HCT116 (cell line): ENCODE measurements at regions not wholly inside any gene's neighbourhood (a gene's known extent, or its start where the extent isn't known, plus 50 kb on each side); places are given as distances from the start of the nearest gene placed in this dataset.
A peak's percentile ranks its signal among the peaks of the same experiment; 100 is the strongest.

Source experiments
- ATAC-seq: fragments of 200-7000 bp; cut with Tn5 transposase; 2 replicates; pipeline ENCODE4 v1.9.1; 2020; ENCODE audit warnings: mild to moderate bottlenecking, moderate library complexity
- BruUV-seq: library from RNA; stranded (reverse); fragments of 400-500 nt; replicated peaks from 2 replicates; lab custom pipeline; 2021; lab: Mats Ljungman, UMichigan
- CTCF ChIA-PET: fragments of 300-600 bp; sonication (Branson Sonifier 250); formaldehyde crosslinking; loops from one replicate; lab custom pipeline; 2021; ENCODE audit warnings: antibody characterized with exemption; lab: Charles Lee
- POLR2A ChIA-PET: fragments of 300-600, 350-600 bp; sonication (Branson Sonifier 250); formaldehyde crosslinking; loops from one replicate; lab custom pipeline; 2021; ENCODE audit warnings: antibody characterized with exemption; lab: Charles Lee
- RAD21 ChIA-PET, 2 experiments: fragments of 300-600 bp; sonication (Branson Sonifier 250); formaldehyde crosslinking; loops; one replicate each; lab custom pipeline; 2023; ENCODE audit warnings: low total read pairs in 2 of 2; ENCODE audit not compliant: uncharacterized antibody in 2 of 2, unreplicated experiment in 2 of 2, low non-redundant PET in 1 of 2; lab: Charles Lee
- DNase-seq: peaks from one replicate; pipeline ENCODE4 v3.0.0-alpha.2; 2010; ENCODE audit warnings: low read depth, low spot score
- H2AFZ ChIP-seq: fragments of 200-600 bp; shearing (Covaris generic), sonication (generic); 2 replicates; pipeline ENCODE4 v1.6.1; 2017; ENCODE audit warnings: low read depth, mixed run types, mixed read lengths, antibody characterized with exemption, low read length; ENCODE audit not compliant: poor library complexity, severe bottlenecking
- H3K27ac ChIP-seq: 2 replicates; pipeline ENCODE4 v1.5.1; 2012; ENCODE audit warnings: low read depth, low read length
- H3K27me3 ChIP-seq: fragments of 200-600 bp; sonication (generic); 2 replicates; pipeline ENCODE4 v1.6.1; 2016; ENCODE audit warnings: mixed run types, low read length, mixed read lengths; ENCODE audit not compliant: insufficient read depth
- H3K36me3 ChIP-seq, 2 experiments: fragments of 200-500 bp in 1 of 2; fragments of 200-600 bp in 1 of 2; sonication (Bioruptor generic) in 1 of 2; sonication (generic) in 1 of 2; 2 replicates each; pipeline versions ENCODE4 v1.5.1 to v1.6.1; 2014 to 2016; ENCODE audit warnings: low read length in 2 of 2, inconsistent platforms in 1 of 2, mixed read lengths in 1 of 2, mixed run types in 1 of 2; ENCODE audit not compliant: insufficient read depth in 2 of 2, control insufficient read depth in 1 of 2
- H3K4me1 ChIP-seq, 2 experiments: fragments of 200-600 bp in 1 of 2; sonication (generic) in 1 of 2; 2 replicates each; pipeline versions ENCODE4 v1.5.1 to v1.6.1; 2012 to 2017; ENCODE audit warnings: low read length in 2 of 2, inconsistent platforms in 1 of 2, mild to moderate bottlenecking in 1 of 2, mixed read lengths in 1 of 2, mixed run types in 1 of 2, moderate library complexity in 1 of 2; ENCODE audit not compliant: insufficient read depth in 2 of 2, control insufficient read depth in 1 of 2
- H3K4me2 ChIP-seq: fragments of 200-600 bp; sonication (generic); 2 replicates; pipeline ENCODE4 v1.6.1; 2017; ENCODE audit warnings: mixed run types, low read length, mixed read lengths
- H3K4me3 ChIP-seq, 2 experiments: fragments of 200-600 bp in 1 of 2; sonication (generic) in 1 of 2; replicated peaks in 1 of 2; 2 replicates each; pipeline ENCODE4 v1.5.1; 2011 to 2016; ENCODE audit warnings: low read length in 2 of 2, control low read depth in 1 of 2, low read depth in 1 of 2, mild to moderate bottlenecking in 1 of 2, mixed read lengths in 1 of 2, mixed run types in 1 of 2
- H3K79me2 ChIP-seq: fragments of 200-600 bp; sonication (generic); 2 replicates; pipeline ENCODE4 v1.6.1; 2017; ENCODE audit warnings: mild to moderate bottlenecking, mixed run types, low read length, moderate library complexity, mixed read lengths; ENCODE audit not compliant: insufficient read depth
- H3K9ac ChIP-seq: fragments of 200-600 bp; sonication (generic); 2 replicates; pipeline ENCODE4 v1.6.1; 2016; ENCODE audit warnings: low read length, mixed read lengths
- H3K9me2 ChIP-seq: fragments of 200-600 bp; sonication (generic), shearing (Covaris generic); 2 replicates; pipeline ENCODE4 v1.6.1; 2017; ENCODE audit warnings: mixed run types, mild to moderate bottlenecking, moderate library complexity; ENCODE audit not compliant: insufficient read depth
- H3K9me3 ChIP-seq, 2 experiments: fragments of 200-500 bp in 1 of 2; fragments of 200-600 bp in 1 of 2; sonication (Bioruptor generic) in 1 of 2; sonication (generic) in 1 of 2; 2 replicates each; pipeline ENCODE4 v1.6.1; 2014 to 2017; ENCODE audit warnings: low read length in 2 of 2, mixed read lengths in 2 of 2, inconsistent platforms in 1 of 2, low read depth in 1 of 2, mild to moderate bottlenecking in 1 of 2, mixed run types in 1 of 2, moderate library complexity in 1 of 2; ENCODE audit not compliant: control insufficient read depth in 1 of 2, insufficient read depth in 1 of 2
- H4K20me1 ChIP-seq: fragments of 200-600 bp; sonication (generic), shearing (Covaris generic); 2 replicates; pipeline ENCODE4 v1.6.1; 2017; ENCODE audit warnings: mixed run types, mild to moderate bottlenecking, moderate library complexity; ENCODE audit not compliant: insufficient read depth
- CEBPB ChIP-seq: IDR thresholded peaks from 2 replicates; pipeline ENCODE4 v1.6.1; 2012; ENCODE audit warnings: low read depth
- EGR1 ChIP-seq: IDR thresholded peaks from 2 replicates; pipeline ENCODE4 v1.6.1; 2012; ENCODE audit warnings: low read depth
- EZH2 ChIP-seq: fragments of 200-600 bp; sonication (generic); IDR thresholded peaks from 2 replicates; pipeline ENCODE4 v1.6.1; 2017; ENCODE audit warnings: antibody characterized with exemption, mixed run types
- EZH2phosphoT487 ChIP-seq: fragments of 200-600 bp; IDR thresholded peaks from 2 replicates; pipeline ENCODE4 v1.6.1; 2018; ENCODE audit warnings: antibody characterized with exemption, borderline replicate concordance
- JUND ChIP-seq: IDR thresholded peaks from 2 replicates; pipeline ENCODE4 v1.6.1; 2012
- POLR2A ChIP-seq: IDR thresholded peaks from 2 replicates; pipeline ENCODE4 v1.7.0; 2011; ENCODE audit warnings: borderline replicate concordance; ENCODE audit not compliant: insufficient read depth, insufficient read length; ENCODE audit errors: extremely low read depth
- POLR2AphosphoS5 ChIP-seq: IDR thresholded peaks from 2 replicates; pipeline ENCODE4 v1.6.1; 2011; ENCODE audit warnings: mild to moderate bottlenecking, low read depth, low read length, moderate library complexity
- SRF ChIP-seq: IDR thresholded peaks from 2 replicates; pipeline ENCODE4 v1.6.1; 2012; ENCODE audit warnings: low read depth
- TCF7L2 ChIP-seq: IDR thresholded peaks from 2 replicates; pipeline ENCODE4 v1.7.0; 2011; ENCODE audit warnings: borderline replicate concordance, inconsistent platforms; ENCODE audit not compliant: insufficient read depth, insufficient read length; ENCODE audit errors: extremely low read depth
- YY1 ChIP-seq: IDR thresholded peaks from 2 replicates; pipeline ENCODE4 v1.6.1; 2011; ENCODE audit warnings: low read length, low read depth, moderate library complexity, mild to moderate bottlenecking; ENCODE audit not compliant: insufficient replicate concordance; ENCODE audit errors: extremely low read depth
- ZNF274 ChIP-seq: fragments of 200-500 bp; sonication (Bioruptor generic); IDR thresholded peaks from 2 replicates; pipeline ENCODE4 v1.6.1; 2014; ENCODE audit warnings: mild to moderate bottlenecking, low read depth, low read length, inconsistent platforms
- intact Hi-C: fragments of 100-400 bp; cut with micrococcal nuclease; formaldehyde crosslinking; loops from 2 replicates; pipeline ENCODE4 v1.10.0; 2022
- TF ChIP-seq, protein P1 (sequence below): IDR thresholded peaks from 2 replicates; pipeline ENCODE4 v1.6.1; 2012; ENCODE audit warnings: low read depth
- TF ChIP-seq, protein P2 (sequence below): IDR thresholded peaks from 2 replicates; pipeline ENCODE4 v1.6.1; 2012
- TF ChIP-seq, protein P3 (sequence below), 3 experiments: fragments of 200-600 bp in 1 of 3; sonication (generic) in 1 of 3; IDR thresholded peaks in 2 of 3; conservative IDR thresholded peaks in 1 of 3; 2 replicates each; pipeline ENCODE4 v1.5.1; 2012 to 2017; ENCODE audit warnings: low read depth in 2 of 3, low read length in 2 of 3, antibody characterized with exemption in 1 of 3, borderline replicate concordance in 1 of 3, control low read depth in 1 of 3, mild to moderate bottlenecking in 1 of 3, mixed read lengths in 1 of 3, mixed run types in 1 of 3, moderate library complexity in 1 of 3; ENCODE audit not compliant: insufficient read depth in 1 of 3
- TF ChIP-seq, protein P4 (sequence below): IDR thresholded peaks from 2 replicates; pipeline ENCODE4 v1.6.1; 2011; ENCODE audit warnings: mild to moderate bottlenecking, low read length, moderate library complexity; ENCODE audit not compliant: insufficient replicate concordance; ENCODE audit errors: extremely low read depth

DNA sequence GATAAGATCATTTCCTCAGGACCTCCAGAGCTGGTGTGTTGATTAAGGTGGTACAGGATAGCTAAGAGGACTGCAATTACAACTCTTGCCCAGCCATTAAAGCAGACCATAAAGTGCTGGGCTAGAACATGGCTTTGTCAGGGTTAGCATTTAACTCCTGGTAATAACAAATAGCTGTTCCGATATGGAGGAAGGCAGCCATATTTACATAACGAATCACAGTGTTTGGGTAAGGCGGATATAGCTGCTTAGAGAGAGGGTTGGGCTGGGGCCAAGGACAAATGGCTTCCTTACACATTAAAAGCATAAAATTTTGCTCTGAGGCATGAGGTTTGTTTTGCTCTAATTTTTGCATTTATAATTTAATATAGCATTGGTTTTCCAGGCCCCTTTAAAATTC, 297.7 kb upstream of the DDHD1 start:
- ATAC-seq (no peak), DNase-seq (no peak)
- Histone ChIP-seq H3K27me3 (no peaks in the 10 kb centered on the region), H3K4me2 (peak overlapping the region; percentile 47), H3K79me2 (no peaks in the 10 kb centered on the region), H3K4me3 (no peak overlapping the region), H3K9ac (no peak overlapping the region), H3K36me3 (no peaks in the 10 kb centered on the region), H3K9me3 (no peaks in the 10 kb centered on the region), H3K4me1 (peaks cover 23 to 38% of the 10 kb centered on the region in 2 experiments), H3K27ac (no peak overlapping the region; the same call in 1 of the 2 replicates), H3K9me2 (no peaks in the 10 kb centered on the region), H4K20me1 (no peaks in the 10 kb centered on the region), H2AFZ (peak overlapping the region; percentile 78)
- ChIA-PET CTCF (no interaction called here), RAD21 (no interaction called here), POLR2A (no interaction called here)
- BruUV-seq = no TSS peak
- intact Hi-C loops = no loop called here
- TF ChIP-seq SRF = no peak
- no peak for TF ChIP-seq TCF7L2
- TF ChIP-seq JUND = no peak
- no peak for TF ChIP-seq YY1
- TF ChIP-seq, protein P1, sequence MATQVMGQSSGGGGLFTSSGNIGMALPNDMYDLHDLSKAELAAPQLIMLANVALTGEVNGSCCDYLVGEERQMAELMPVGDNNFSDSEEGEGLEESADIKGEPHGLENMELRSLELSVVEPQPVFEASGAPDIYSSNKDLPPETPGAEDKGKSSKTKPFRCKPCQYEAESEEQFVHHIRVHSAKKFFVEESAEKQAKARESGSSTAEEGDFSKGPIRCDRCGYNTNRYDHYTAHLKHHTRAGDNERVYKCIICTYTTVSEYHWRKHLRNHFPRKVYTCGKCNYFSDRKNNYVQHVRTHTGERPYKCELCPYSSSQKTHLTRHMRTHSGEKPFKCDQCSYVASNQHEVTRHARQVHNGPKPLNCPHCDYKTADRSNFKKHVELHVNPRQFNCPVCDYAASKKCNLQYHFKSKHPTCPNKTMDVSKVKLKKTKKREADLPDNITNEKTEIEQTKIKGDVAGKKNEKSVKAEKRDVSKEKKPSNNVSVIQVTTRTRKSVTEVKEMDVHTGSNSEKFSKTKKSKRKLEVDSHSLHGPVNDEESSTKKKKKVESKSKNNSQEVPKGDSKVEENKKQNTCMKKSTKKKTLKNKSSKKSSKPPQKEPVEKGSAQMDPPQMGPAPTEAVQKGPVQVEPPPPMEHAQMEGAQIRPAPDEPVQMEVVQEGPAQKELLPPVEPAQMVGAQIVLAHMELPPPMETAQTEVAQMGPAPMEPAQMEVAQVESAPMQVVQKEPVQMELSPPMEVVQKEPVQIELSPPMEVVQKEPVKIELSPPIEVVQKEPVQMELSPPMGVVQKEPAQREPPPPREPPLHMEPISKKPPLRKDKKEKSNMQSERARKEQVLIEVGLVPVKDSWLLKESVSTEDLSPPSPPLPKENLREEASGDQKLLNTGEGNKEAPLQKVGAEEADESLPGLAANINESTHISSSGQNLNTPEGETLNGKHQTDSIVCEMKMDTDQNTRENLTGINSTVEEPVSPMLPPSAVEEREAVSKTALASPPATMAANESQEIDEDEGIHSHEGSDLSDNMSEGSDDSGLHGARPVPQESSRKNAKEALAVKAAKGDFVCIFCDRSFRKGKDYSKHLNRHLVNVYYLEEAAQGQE = no peak
- no peak for TF ChIP-seq EZH2phosphoT487
- TF ChIP-seq POLR2AphosphoS5 = no peak
- TF ChIP-seq EGR1 = no peak
- no peak for TF ChIP-seq EZH2
- no peak for TF ChIP-seq CEBPB
- TF ChIP-seq, protein P2, sequence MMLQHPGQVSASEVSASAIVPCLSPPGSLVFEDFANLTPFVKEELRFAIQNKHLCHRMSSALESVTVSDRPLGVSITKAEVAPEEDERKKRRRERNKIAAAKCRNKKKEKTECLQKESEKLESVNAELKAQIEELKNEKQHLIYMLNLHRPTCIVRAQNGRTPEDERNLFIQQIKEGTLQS = no peak
- TF ChIP-seq, protein P3, sequence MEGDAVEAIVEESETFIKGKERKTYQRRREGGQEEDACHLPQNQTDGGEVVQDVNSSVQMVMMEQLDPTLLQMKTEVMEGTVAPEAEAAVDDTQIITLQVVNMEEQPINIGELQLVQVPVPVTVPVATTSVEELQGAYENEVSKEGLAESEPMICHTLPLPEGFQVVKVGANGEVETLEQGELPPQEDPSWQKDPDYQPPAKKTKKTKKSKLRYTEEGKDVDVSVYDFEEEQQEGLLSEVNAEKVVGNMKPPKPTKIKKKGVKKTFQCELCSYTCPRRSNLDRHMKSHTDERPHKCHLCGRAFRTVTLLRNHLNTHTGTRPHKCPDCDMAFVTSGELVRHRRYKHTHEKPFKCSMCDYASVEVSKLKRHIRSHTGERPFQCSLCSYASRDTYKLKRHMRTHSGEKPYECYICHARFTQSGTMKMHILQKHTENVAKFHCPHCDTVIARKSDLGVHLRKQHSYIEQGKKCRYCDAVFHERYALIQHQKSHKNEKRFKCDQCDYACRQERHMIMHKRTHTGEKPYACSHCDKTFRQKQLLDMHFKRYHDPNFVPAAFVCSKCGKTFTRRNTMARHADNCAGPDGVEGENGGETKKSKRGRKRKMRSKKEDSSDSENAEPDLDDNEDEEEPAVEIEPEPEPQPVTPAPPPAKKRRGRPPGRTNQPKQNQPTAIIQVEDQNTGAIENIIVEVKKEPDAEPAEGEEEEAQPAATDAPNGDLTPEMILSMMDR (IDR thresholded peaks at IDR 0.05 in 2 of 3, conservative IDR thresholded peaks at IDR 0.05 in 1 of 3; ENCODE audit: borderline replicate concordance in 1 of 3, insufficient read depth in 1 of 3, low read depth in 2 of 3, low read length in 2 of 3) = no peak
- TF ChIP-seq ZNF274 = no peak
- TF ChIP-seq POLR2A = no peak
- TF ChIP-seq, protein P4, sequence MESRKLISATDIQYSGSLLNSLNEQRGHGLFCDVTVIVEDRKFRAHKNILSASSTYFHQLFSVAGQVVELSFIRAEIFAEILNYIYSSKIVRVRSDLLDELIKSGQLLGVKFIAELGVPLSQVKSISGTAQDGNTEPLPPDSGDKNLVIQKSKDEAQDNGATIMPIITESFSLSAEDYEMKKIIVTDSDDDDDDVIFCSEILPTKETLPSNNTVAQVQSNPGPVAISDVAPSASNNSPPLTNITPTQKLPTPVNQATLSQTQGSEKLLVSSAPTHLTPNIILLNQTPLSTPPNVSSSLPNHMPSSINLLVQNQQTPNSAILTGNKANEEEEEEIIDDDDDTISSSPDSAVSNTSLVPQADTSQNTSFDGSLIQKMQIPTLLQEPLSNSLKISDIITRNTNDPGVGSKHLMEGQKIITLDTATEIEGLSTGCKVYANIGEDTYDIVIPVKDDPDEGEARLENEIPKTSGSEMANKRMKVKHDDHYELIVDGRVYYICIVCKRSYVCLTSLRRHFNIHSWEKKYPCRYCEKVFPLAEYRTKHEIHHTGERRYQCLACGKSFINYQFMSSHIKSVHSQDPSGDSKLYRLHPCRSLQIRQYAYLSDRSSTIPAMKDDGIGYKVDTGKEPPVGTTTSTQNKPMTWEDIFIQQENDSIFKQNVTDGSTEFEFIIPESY = no peak
